GM23338 (cell line): ENCODE measurements at regions not wholly inside any gene's neighbourhood (a gene's known extent, or its start where the extent isn't known, plus 50 kb on each side); places are given as distances from the start of the nearest gene placed in this dataset.

ENCODE experiments used
- CREB1 ChIP-seq: fragments of 250-450 bp; sonication (Bioruptor Pico); IDR thresholded peaks from 2 replicates; pipeline ENCODE4 v1.5.0; 2020; ENCODE audit warnings: low read depth, mild to moderate bottlenecking, moderate library complexity
- ETS1 ChIP-seq: IDR thresholded peaks from 2 replicates; pipeline ENCODE4 v1.6.1; 2016; ENCODE audit warnings: antibody characterized with exemption
- EZH2 ChIP-seq: fragments of 200-600 bp; sonication (generic); IDR thresholded peaks from one replicate; pipeline ENCODE4 v1.8.0; 2017; ENCODE audit warnings: antibody characterized with exemption, mild to moderate bottlenecking, low read depth; ENCODE audit not compliant: unreplicated experiment
- EZH2phosphoT487 ChIP-seq: fragments of 200-600 bp; sonication (generic); IDR thresholded peaks from one replicate; pipeline ENCODE4 v1.8.1; 2018; ENCODE audit warnings: antibody characterized with exemption; ENCODE audit not compliant: unreplicated experiment
- JUNB ChIP-seq: IDR thresholded peaks from one replicate; pipeline ENCODE4 v1.6.1; 2016; ENCODE audit warnings: antibody characterized with exemption; ENCODE audit not compliant: unreplicated experiment
- NANOG ChIP-seq: IDR thresholded peaks from 2 replicates; pipeline ENCODE4 v1.6.1; 2016; ENCODE audit warnings: antibody characterized with exemption, borderline replicate concordance
- POLR2AphosphoS5 ChIP-seq: IDR thresholded peaks from 2 replicates; pipeline ENCODE4 v1.6.1; 2016; ENCODE audit warnings: antibody characterized with exemption, low read depth
- REST ChIP-seq: IDR thresholded peaks from one replicate; pipeline ENCODE4 v1.6.1; 2018; ENCODE audit warnings: antibody characterized with exemption; ENCODE audit not compliant: unreplicated experiment
- ZNF114 ChIP-seq: fragments of 250-450 bp; sonication (Bioruptor Pico); IDR thresholded peaks from 2 replicates; pipeline ENCODE4 v1.5.0; 2020; ENCODE audit warnings: mild to moderate bottlenecking, moderate library complexity
- TF ChIP-seq, protein P1 (sequence below), 2 experiments: fragments of 200-600 bp in 1 of 2; sonication (generic) in 1 of 2; conservative IDR thresholded peaks; 2 replicates each; pipeline versions ENCODE4 v1.5.1 to v1.6.1; 2016 to 2017; ENCODE audit warnings: antibody characterized with exemption in 2 of 2, low read depth in 2 of 2, mild to moderate bottlenecking in 2 of 2, moderate library complexity in 1 of 2
- TF ChIP-seq, protein P2 (sequence below): fragments of 250-450 bp; sonication (Bioruptor Pico); IDR thresholded peaks from 2 replicates; pipeline ENCODE4 v1.5.0; 2020; ENCODE audit warnings: mild to moderate bottlenecking, moderate library complexity

DNA sequence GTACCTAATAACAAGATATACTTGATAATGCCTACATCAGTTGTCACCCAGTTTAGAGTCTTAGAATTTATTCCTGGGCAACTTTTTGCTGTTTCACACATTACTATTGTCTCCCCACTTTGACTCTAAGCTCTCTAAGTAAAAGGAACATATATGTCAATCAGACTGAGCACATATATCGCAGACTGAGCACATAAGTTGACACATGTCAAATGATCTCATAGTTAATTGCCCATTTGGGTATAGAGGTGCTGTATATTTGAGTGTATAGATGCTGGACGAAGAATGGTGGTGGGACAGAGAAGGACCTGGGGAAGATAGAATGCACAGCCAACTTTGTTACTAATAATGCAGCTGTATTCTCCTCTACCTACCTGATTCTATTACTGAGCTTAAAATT lies 746.0 kb upstream of the CDH2 start:
- TF ChIP-seq JUNB (no peak), CREB1 (CRISPR knock-in tag) (no peak), EZH2phosphoT487 (no peak), EZH2 (no peak), POLR2AphosphoS5 (no peak), REST (no peak), ZNF114 (CRISPR knock-in tag) (no peak), ETS1 (no peak), NANOG (no peak)
- TF ChIP-seq, protein P1, sequence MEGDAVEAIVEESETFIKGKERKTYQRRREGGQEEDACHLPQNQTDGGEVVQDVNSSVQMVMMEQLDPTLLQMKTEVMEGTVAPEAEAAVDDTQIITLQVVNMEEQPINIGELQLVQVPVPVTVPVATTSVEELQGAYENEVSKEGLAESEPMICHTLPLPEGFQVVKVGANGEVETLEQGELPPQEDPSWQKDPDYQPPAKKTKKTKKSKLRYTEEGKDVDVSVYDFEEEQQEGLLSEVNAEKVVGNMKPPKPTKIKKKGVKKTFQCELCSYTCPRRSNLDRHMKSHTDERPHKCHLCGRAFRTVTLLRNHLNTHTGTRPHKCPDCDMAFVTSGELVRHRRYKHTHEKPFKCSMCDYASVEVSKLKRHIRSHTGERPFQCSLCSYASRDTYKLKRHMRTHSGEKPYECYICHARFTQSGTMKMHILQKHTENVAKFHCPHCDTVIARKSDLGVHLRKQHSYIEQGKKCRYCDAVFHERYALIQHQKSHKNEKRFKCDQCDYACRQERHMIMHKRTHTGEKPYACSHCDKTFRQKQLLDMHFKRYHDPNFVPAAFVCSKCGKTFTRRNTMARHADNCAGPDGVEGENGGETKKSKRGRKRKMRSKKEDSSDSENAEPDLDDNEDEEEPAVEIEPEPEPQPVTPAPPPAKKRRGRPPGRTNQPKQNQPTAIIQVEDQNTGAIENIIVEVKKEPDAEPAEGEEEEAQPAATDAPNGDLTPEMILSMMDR (conservative IDR thresholded peaks at IDR 0.05; ENCODE audit: low read depth in 2 of 2) = no peak
- TF ChIP-seq, protein P2, sequence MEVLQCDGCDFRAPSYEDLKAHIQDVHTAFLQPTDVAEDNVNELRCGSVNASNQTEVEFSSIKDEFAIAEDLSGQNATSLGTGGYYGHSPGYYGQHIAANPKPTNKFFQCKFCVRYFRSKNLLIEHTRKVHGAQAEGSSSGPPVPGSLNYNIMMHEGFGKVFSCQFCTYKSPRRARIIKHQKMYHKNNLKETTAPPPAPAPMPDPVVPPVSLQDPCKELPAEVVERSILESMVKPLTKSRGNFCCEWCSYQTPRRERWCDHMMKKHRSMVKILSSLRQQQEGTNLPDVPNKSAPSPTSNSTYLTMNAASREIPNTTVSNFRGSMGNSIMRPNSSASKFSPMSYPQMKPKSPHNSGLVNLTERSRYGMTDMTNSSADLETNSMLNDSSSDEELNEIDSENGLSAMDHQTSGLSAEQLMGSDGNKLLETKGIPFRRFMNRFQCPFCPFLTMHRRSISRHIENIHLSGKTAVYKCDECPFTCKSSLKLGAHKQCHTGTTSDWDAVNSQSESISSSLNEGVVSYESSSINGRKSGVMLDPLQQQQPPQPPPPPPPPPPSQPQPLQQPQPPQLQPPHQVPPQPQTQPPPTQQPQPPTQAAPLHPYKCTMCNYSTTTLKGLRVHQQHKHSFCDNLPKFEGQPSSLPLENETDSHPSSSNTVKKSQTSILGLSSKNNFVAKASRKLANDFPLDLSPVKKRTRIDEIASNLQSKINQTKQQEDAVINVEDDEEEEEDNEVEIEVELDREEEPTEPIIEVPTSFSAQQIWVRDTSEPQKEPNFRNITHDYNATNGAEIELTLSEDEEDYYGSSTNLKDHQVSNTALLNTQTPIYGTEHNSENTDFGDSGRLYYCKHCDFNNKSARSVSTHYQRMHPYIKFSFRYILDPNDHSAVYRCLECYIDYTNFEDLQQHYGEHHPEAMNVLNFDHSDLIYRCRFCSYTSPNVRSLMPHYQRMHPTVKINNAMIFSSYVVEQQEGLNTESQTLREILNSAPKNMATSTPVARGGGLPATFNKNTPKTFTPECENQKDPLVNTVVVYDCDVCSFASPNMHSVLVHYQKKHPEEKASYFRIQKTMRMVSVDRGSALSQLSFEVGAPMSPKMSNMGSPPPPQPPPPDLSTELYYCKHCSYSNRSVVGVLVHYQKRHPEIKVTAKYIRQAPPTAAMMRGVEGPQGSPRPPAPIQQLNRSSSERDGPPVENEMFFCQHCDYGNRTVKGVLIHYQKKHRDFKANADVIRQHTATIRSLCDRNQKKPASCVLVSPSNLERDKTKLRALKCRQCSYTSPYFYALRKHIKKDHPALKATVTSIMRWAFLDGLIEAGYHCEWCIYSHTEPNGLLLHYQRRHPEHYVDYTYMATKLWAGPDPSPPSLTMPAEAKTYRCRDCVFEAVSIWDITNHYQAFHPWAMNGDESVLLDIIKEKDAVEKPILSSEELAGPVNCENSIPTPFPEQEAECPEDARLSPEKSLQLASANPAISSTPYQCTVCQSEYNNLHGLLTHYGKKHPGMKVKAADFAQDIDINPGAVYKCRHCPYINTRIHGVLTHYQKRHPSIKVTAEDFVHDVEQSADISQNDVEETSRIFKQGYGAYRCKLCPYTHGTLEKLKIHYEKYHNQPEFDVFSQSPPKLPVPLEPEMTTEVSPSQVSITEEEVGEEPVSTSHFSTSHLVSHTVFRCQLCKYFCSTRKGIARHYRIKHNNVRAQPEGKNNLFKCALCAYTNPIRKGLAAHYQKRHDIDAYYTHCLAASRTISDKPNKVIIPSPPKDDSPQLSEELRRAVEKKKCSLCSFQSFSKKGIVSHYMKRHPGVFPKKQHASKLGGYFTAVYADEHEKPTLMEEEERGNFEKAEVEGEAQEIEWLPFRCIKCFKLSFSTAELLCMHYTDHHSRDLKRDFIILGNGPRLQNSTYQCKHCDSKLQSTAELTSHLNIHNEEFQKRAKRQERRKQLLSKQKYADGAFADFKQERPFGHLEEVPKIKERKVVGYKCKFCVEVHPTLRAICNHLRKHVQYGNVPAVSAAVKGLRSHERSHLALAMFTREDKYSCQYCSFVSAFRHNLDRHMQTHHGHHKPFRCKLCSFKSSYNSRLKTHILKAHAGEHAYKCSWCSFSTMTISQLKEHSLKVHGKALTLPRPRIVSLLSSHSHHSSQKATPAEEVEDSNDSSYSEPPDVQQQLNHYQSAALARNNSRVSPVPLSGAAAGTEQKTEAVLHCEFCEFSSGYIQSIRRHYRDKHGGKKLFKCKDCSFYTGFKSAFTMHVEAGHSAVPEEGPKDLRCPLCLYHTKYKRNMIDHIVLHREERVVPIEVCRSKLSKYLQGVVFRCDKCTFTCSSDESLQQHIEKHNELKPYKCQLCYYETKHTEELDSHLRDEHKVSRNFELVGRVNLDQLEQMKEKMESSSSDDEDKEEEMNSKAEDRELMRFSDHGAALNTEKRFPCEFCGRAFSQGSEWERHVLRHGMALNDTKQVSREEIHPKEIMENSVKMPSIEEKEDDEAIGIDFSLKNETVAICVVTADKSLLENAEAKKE (CRISPR knock-in tag) = no peak
